ENCODE measurements at regions not wholly inside any gene's neighbourhood (a gene's known extent, or its start where the extent isn't known, plus 50 kb on each side); places are given as distances from the start of the nearest gene placed in this dataset.

DNA sequence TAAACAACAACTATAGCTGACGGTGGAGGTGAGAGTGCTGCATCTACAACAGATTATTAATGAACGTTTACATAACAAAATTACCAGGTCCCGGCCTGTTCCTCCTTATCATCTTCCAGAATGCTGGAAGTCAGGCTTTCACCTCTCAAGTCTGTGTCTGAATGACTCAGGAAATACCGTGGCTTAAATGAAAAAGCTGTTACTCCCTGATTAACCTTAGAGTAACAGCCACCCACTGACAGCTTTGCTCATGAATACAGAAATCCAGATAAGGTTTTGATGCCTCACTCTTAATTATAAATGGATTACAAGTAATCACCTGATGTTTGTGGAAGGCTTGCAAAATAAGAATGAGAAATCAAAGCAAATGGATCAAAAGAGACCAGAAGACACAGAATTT is 885.3 kb upstream of the CELF4 start:
- TF ChIP-seq, protein P1, sequence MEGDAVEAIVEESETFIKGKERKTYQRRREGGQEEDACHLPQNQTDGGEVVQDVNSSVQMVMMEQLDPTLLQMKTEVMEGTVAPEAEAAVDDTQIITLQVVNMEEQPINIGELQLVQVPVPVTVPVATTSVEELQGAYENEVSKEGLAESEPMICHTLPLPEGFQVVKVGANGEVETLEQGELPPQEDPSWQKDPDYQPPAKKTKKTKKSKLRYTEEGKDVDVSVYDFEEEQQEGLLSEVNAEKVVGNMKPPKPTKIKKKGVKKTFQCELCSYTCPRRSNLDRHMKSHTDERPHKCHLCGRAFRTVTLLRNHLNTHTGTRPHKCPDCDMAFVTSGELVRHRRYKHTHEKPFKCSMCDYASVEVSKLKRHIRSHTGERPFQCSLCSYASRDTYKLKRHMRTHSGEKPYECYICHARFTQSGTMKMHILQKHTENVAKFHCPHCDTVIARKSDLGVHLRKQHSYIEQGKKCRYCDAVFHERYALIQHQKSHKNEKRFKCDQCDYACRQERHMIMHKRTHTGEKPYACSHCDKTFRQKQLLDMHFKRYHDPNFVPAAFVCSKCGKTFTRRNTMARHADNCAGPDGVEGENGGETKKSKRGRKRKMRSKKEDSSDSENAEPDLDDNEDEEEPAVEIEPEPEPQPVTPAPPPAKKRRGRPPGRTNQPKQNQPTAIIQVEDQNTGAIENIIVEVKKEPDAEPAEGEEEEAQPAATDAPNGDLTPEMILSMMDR (IDR thresholded peaks at IDR 0.05; ENCODE audit: insufficient read depth, low read length, poor library complexity, severe bottlenecking): no peak
- no peak for TF ChIP-seq EZH2phosphoT487 (conservative IDR thresholded peaks at IDR 0.05; ENCODE audit: low read length)

All from SU-DHL-6 (cell line).